LNCaP clone FGC (cell line): ENCODE measurements at regions not wholly inside any gene's neighbourhood (a gene's known extent, or its start where the extent isn't known, plus 50 kb on each side); places are given as distances from the start of the nearest gene placed in this dataset.

Experiments
- DNase-seq: peaks from one replicate; pipeline ENCODE4 v3.0.0-alpha.2; 2011; ENCODE audit warnings: low read depth
- H3K4me3 ChIP-seq: 2 replicates; pipeline ENCODE4 v1.5.1; 2011; ENCODE audit warnings: mild to moderate bottlenecking, low read depth, low read length, control low read depth
- TF ChIP-seq, protein P1 (sequence below): IDR thresholded peaks from 2 replicates; pipeline ENCODE4 v1.5.1; 2012; ENCODE audit warnings: mild to moderate bottlenecking; ENCODE audit not compliant: control insufficient read depth, insufficient read depth; ENCODE audit errors: extremely low read depth

DNA sequence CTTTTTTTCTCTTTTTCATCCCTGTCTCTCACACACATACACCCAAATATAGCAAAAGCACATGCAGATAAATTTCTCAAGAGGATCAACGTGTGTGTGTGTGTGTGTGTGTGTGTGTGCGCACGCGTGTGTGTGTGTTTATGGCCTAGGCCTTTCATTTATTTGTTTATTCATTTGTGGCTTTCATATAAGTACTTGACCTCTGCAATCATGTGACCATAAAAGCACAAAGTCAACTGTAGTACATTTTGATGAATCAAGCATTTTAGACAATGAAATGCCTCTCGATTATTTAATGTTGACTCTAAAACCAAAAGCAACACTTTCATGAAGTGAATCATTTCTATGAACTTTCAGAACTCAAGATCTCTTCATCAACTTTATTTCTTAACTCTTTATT is 194.1 kb upstream of the ADGRL2 start:
- H3K4me3 ChIP-seq: no peak overlapping the region
- DNase-seq: no peak
- TF ChIP-seq, protein P1, sequence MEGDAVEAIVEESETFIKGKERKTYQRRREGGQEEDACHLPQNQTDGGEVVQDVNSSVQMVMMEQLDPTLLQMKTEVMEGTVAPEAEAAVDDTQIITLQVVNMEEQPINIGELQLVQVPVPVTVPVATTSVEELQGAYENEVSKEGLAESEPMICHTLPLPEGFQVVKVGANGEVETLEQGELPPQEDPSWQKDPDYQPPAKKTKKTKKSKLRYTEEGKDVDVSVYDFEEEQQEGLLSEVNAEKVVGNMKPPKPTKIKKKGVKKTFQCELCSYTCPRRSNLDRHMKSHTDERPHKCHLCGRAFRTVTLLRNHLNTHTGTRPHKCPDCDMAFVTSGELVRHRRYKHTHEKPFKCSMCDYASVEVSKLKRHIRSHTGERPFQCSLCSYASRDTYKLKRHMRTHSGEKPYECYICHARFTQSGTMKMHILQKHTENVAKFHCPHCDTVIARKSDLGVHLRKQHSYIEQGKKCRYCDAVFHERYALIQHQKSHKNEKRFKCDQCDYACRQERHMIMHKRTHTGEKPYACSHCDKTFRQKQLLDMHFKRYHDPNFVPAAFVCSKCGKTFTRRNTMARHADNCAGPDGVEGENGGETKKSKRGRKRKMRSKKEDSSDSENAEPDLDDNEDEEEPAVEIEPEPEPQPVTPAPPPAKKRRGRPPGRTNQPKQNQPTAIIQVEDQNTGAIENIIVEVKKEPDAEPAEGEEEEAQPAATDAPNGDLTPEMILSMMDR: no peak

DNA sequence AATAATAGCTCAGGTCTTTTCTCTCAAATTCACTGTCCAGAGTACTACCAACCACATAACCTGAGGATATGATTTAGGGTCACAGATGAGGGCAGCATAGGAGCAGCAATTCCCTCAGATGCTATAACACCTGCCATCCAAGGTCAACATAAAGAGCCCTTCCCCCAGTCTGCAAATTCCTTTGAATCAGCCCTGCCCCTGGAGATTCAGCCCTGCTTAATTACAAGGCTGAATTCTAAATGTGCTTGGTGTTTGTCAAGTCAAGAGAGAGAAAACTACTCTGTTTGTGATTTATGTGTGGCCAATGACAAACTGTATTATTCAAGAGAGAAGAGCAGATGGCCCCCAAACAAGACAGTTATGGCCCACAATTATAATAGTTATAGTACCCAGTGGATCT is 195.7 kb upstream of the ADGRL2 start:
- TF ChIP-seq, protein P1: no peak
- no peak overlapping the region for H3K4me3 ChIP-seq
- no peak for DNase-seq

DNA sequence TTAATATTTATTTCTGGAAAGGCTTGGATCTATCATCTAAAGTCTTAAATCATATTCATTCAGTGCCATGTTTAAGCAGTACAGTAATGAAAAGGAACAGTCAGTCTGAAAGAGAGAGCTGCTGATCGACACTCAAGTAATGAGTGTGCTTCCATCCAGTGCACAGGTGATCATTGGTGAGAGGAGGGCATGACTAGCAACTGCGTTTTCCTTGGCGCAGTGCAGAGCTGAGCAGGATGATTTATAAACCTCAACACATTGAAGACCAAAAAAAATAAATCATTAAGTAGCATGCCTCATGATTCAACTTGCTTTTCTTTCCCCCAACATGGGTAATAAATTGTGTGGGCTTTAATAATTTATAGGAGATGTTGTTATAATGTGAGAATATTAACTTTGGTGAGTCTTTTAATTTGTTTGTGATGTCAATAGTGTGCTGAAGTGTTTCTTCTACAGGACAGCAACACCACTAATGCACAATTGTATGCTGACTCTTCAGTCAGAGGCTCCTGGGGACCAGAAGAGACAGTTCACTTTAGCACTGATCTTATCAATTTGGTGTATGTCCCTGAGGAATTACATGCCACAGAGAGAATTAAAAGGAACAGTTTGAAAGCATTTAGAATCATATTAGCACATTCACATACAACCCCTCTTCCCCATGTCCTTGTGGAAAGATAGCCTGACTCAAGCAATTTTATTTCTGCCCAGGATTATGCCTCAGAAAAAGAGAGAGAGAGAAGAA is 199.7 kb upstream of the ADGRL2 start:
- TF ChIP-seq, protein P1: no peak
- DNase-seq: no peak
- H3K4me3 ChIP-seq: no peak overlapping the region

DNA sequence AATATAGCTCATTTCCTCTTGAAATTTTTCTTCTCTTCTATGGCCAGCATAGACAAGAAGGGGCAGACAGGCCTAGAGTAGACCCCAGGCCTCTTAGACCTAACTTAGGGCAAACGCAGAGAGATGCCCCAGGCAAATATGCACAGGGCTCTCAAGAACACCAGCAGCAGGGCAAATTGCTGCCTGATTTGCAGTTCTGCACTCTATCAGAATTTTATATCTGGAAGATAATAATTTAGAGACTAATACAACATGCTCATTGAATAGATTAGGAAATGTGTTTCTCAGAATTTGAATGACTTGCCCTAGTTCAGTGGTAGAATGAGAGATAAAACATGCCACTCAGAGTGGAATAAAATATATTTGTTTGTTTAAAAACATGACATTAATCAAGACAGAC is 200.4 kb upstream of the ADGRL2 start:
- TF ChIP-seq, protein P1: no peak
- DNase-seq: no peak
- H3K4me3 ChIP-seq: no peak overlapping the region

DNA sequence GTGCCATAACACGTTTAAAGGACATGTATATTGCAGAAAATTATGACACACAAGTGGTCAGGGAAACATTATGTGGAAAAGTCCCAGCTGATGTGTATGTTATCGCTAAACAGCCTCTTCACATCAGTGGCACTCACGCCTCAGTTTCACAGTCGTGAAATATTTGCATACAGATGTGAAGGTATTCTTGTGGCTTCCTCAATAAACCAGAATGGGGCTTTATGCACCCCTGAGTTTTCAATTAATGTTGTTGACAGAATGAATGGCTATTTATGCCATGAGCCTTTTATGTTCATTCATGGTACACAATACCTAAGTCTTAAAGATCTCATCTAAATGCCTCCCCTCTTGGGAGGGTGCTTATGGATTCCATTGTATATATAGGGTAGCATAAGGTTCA is 202.1 kb upstream of the ADGRL2 start:
- TF ChIP-seq, protein P1: no peak
- DNase-seq: no peak
- H3K4me3 ChIP-seq: no peak overlapping the region

DNA sequence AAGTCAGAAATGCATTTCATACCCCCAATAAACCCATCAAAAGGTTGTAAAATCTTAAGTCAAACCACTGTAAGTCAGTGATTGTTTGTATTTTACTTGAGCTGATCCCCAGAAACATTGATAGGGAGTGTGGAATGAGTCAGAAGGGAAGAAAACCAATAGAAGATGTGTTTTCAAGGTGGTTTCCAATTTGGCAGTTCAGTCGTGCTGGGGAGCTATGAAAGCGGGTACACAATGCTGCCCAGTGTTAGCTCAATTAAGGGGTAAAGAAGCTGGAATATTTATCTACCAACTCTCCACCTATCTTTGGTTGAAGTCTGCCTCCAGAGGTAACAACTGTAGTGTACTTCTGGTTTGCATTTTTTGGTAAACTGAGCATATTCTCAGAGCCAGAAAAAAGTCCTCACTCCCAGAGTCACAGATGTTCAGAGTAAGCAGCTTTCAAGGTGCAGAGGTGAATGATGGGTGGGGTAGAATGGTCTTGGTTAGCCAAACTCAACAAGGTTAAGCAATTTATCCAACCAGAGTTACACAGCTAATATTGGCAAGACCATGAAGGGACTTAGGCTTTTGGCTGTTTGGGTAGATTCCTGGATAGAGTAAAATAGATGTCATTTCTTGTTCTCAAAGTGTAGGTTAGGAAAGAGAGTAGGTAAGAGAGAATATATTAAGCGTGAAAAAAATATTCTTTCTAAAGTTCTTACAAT is 202.9 kb upstream of the ADGRL2 start:
- DNase-seq: no peak
- no peak overlapping the region for H3K4me3 ChIP-seq
- TF ChIP-seq, protein P1: no peak
